MM.1S (cell line): ENCODE measurements at regions not wholly inside any gene's neighbourhood (a gene's known extent, or its start where the extent isn't known, plus 50 kb on each side); places are given as distances from the start of the nearest gene placed in this dataset.

Source experiments
- DNase-seq: peaks from one replicate; pipeline ENCODE4 v3.0.0-alpha.2; 2015
- H2AFZ ChIP-seq: fragments of 300-600 bp; sonication (generic); 2 replicates; pipeline ENCODE4 v1.6.0; 2016; ENCODE audit warnings: antibody characterized with exemption, low read length
- H3F3A ChIP-seq: fragments of 300-600 bp; sonication (generic); 2 replicates; pipeline ENCODE4 v1.6.1; 2016; ENCODE audit warnings: mild to moderate bottlenecking, antibody characterized with exemption, low read length, moderate library complexity, mixed read lengths; ENCODE audit not compliant: insufficient read depth
- H3K27ac ChIP-seq: fragments of 300-600 bp; sonication (generic); 2 replicates; pipeline ENCODE4 v1.5.1; 2016; ENCODE audit warnings: mild to moderate bottlenecking, low read length
- H3K27me3 ChIP-seq: fragments of 300-600 bp; sonication (generic); replicated peaks from 2 replicates; pipeline ENCODE4 v1.6.0; 2016; ENCODE audit warnings: low read length; ENCODE audit not compliant: insufficient read depth
- H3K36me3 ChIP-seq: fragments of 300-600 bp; sonication (generic); replicated peaks from 2 replicates; pipeline ENCODE4 v1.6.1; 2016; ENCODE audit warnings: mild to moderate bottlenecking, low read length, mixed read lengths; ENCODE audit not compliant: insufficient read depth
- H3K4me1 ChIP-seq: fragments of 300-600 bp; sonication (generic); 2 replicates; pipeline ENCODE4 v1.6.1; 2016; ENCODE audit warnings: low read length, mixed read lengths
- H3K4me2 ChIP-seq: fragments of 300-600 bp; sonication (generic); 2 replicates; pipeline ENCODE4 v1.6.0; 2016; ENCODE audit warnings: low read depth, low read length
- H3K4me3 ChIP-seq: fragments of 300-600 bp; sonication (generic); 2 replicates; pipeline ENCODE4 v1.5.1; 2016; ENCODE audit warnings: low read length, mixed read lengths
- H3K79me2 ChIP-seq: fragments of 300-600 bp; sonication (generic); 2 replicates; pipeline ENCODE4 v1.6.1; 2016; ENCODE audit warnings: mixed run types, low read length, mixed read lengths
- H3K9ac ChIP-seq: fragments of 300-600 bp; sonication (generic); 2 replicates; pipeline ENCODE4 v1.6.1; 2016; ENCODE audit warnings: low read length, mixed read lengths
- H3K9me2 ChIP-seq: fragments of 300-600 bp; sonication (generic); replicated peaks from 2 replicates; pipeline ENCODE4 v1.6.1; 2016; ENCODE audit warnings: mild to moderate bottlenecking, low read length, mixed read lengths; ENCODE audit not compliant: insufficient read depth
- H3K9me3 ChIP-seq: fragments of 300-600 bp; sonication (generic); replicated peaks from 2 replicates; pipeline ENCODE4 v1.6.1; 2016; ENCODE audit warnings: mild to moderate bottlenecking, low read length, mixed read lengths; ENCODE audit not compliant: insufficient read depth
- H4K20me1 ChIP-seq: fragments of 300-600 bp; sonication (generic); 2 replicates; pipeline ENCODE4 v1.6.1; 2016; ENCODE audit warnings: mild to moderate bottlenecking, low read length, moderate library complexity, mixed read lengths; ENCODE audit not compliant: insufficient read depth
- EZH2 ChIP-seq: fragments of 300-600 bp; sonication (generic); optimal IDR thresholded peaks from 2 replicates; pipeline ENCODE3; 2017; ENCODE audit warnings: low read depth, mild to moderate bottlenecking, antibody characterized with exemption, low read length, mixed read lengths
- EZH2phosphoT487 ChIP-seq: fragments of 300-600 bp; sonication (generic); IDR thresholded peaks from 2 replicates; pipeline ENCODE4 v1.6.1; 2018; ENCODE audit warnings: antibody characterized with exemption, low read length
- TF ChIP-seq, protein P1 (sequence below): fragments of 300-600 bp; sonication (generic); IDR thresholded peaks from 2 replicates; pipeline ENCODE4 v1.5.1; 2016; ENCODE audit warnings: antibody characterized with exemption, low read length, mixed read lengths

DNA sequence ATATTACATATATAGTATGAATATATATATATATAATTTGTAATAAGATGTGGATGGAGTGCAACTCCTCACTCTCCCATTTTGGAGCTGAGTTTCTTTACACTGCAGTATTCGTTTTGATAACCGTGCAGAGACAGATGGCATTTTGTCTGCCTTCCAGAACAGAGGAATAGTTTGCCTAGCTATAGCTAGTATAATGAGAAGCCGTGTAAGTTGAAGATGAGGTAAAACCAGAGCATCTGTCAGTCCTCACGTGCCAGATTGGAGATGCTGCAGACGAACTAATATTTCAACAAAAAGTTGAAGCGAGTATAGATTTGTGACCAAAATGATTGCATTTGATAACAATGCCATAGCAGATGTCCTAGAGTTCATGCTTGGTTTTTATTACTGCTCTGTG lies 180.6 kb downstream of the FMR1NB start:
- Histone ChIP-seq H2AFZ (no peak overlapping the region), H4K20me1 (no peaks in the 10 kb centered on the region), H3K79me2 (no peaks in the 10 kb centered on the region), H3K27ac (no peak overlapping the region), H3F3A (no peaks in the 10 kb centered on the region), H3K9me3 (no peaks in the 10 kb centered on the region), H3K9me2 (no peaks in the 10 kb centered on the region), H3K4me2 (no peak overlapping the region), H3K27me3 (no peaks in the 10 kb centered on the region), H3K4me1 (no peaks in the 10 kb centered on the region), H3K9ac (no peak overlapping the region), H3K4me3 (no peak overlapping the region), H3K36me3 (no peaks in the 10 kb centered on the region)
- no peak for DNase-seq
- TF ChIP-seq, protein P1, sequence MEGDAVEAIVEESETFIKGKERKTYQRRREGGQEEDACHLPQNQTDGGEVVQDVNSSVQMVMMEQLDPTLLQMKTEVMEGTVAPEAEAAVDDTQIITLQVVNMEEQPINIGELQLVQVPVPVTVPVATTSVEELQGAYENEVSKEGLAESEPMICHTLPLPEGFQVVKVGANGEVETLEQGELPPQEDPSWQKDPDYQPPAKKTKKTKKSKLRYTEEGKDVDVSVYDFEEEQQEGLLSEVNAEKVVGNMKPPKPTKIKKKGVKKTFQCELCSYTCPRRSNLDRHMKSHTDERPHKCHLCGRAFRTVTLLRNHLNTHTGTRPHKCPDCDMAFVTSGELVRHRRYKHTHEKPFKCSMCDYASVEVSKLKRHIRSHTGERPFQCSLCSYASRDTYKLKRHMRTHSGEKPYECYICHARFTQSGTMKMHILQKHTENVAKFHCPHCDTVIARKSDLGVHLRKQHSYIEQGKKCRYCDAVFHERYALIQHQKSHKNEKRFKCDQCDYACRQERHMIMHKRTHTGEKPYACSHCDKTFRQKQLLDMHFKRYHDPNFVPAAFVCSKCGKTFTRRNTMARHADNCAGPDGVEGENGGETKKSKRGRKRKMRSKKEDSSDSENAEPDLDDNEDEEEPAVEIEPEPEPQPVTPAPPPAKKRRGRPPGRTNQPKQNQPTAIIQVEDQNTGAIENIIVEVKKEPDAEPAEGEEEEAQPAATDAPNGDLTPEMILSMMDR, result no peak
- TF ChIP-seq EZH2 (no peak), EZH2phosphoT487 (no peak)

DNA sequence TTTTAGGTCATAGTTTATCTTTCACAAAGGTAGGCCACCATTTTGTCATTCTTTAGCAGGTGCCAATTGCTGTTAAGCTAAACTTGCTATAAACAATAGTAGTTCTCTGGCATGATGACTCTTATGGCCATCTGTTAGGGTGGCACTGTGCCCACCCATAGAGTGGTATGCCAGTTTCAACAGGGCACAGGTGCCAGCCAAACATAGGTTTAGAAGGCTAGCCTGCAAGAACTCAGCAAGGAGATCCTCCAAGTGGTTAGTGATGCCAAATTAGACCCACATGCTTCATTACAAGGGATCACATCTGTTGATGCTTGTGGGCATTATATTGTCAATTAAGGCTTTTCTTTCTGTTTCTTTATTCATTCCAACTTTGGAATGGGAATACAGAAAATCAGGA lies 204.5 kb downstream of the FMR1NB start:
- Histone ChIP-seq H3K27ac (no peak overlapping the region), H3K36me3 (no peaks in the 10 kb centered on the region)
- no peak for DNase-seq

DNA sequence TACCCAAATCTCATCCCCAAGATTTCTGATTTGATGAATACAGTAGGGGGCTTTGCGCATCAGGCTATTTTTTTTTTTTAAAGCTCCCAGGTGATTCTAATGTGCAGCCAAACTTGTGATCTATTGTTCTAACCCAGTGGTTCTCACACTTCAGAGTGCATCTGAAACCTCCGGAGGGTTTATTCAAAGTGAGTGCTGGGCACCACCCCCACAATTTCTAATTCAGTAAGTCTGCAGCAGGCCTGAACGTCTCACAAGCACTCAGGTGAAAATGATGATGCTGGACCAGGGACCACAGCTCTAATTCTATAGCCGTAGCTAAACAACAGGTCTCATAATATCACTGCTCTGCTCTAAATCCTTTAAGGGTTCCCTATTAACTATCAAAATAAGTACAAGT lies 211.4 kb downstream of the FMR1NB start:
- Histone ChIP-seq H3K79me2 (no peaks in the 10 kb centered on the region), H3F3A (no peaks in the 10 kb centered on the region), H3K4me2 (no peak overlapping the region), H3K4me1 (no peaks in the 10 kb centered on the region), H3K36me3 (no peaks in the 10 kb centered on the region), H3K9me3 (no peaks in the 10 kb centered on the region), H2AFZ (no peak overlapping the region), H3K9me2 (no peaks in the 10 kb centered on the region), H4K20me1 (no peaks in the 10 kb centered on the region), H3K27me3 (no peaks in the 10 kb centered on the region), H3K27ac (no peak overlapping the region), H3K4me3 (no peak overlapping the region), H3K9ac (no peak overlapping the region)
- TF ChIP-seq EZH2 (no peak), EZH2phosphoT487 (no peak)
- TF ChIP-seq, protein P1, result no peak
- DNase-seq, result no peak

More for the DNA sequence above, 204.5 kb downstream of the FMR1NB start:
- Histone ChIP-seq H3F3A (no peaks in the 10 kb centered on the region), H2AFZ (no peak overlapping the region), H3K4me1 (no peaks in the 10 kb centered on the region), H3K9me2 (no peaks in the 10 kb centered on the region), H3K9ac (no peak overlapping the region), H3K4me2 (no peak overlapping the region), H3K4me3 (no peak overlapping the region), H3K27me3 (no peaks in the 10 kb centered on the region), H4K20me1 (no peaks in the 10 kb centered on the region), H3K9me3 (no peaks in the 10 kb centered on the region), H3K79me2 (no peaks in the 10 kb centered on the region)
- TF ChIP-seq EZH2phosphoT487 (no peak), EZH2 (no peak)
- TF ChIP-seq, protein P1, result no peak

DNA sequence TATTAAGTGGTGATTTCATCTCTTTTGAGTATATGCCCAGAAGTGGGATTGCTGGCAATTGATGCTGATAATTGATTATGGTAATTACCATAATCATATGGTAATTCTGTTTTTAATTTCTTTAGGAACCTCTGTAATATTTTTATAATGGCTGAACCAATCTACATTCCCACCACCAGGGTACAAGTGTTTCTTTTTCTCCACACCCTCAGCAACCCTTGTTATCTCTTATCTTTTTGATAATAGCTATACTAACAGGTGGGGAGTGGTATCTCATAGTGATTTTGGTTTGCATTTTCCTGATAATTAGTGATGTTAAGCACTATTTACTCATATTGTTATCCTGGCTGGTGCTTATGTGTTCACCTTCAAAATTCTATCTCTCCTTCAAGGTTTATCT lies 212.6 kb downstream of the FMR1NB start:
- Histone ChIP-seq H3K9me3 (no peaks in the 10 kb centered on the region), H3K4me3 (no peak overlapping the region), H4K20me1 (no peaks in the 10 kb centered on the region), H3K79me2 (no peaks in the 10 kb centered on the region), H3K27me3 (no peaks in the 10 kb centered on the region), H2AFZ (no peak overlapping the region), H3K36me3 (no peaks in the 10 kb centered on the region), H3F3A (no peaks in the 10 kb centered on the region), H3K9me2 (no peaks in the 10 kb centered on the region), H3K4me2 (no peak overlapping the region), H3K27ac (no peak overlapping the region), H3K4me1 (no peaks in the 10 kb centered on the region), H3K9ac (no peak overlapping the region)
- TF ChIP-seq EZH2 (no peak), EZH2phosphoT487 (no peak)
- TF ChIP-seq, protein P1, result no peak
- DNase-seq, result no peak
